Loucy (cell line): ENCODE measurements at regions not wholly inside any gene's neighbourhood (a gene's known extent, or its start where the extent isn't known, plus 50 kb on each side); places are given as distances from the start of the nearest gene placed in this dataset.

Experiments used
- H2AFZ ChIP-seq: fragments of 200-600 bp; sonication (generic); 2 replicates; pipeline ENCODE4 v1.6.0; 2016; ENCODE audit warnings: antibody characterized with exemption, mild to moderate bottlenecking, low read length, moderate library complexity
- H3F3A ChIP-seq: fragments of 200-600 bp; 2 replicates; pipeline ENCODE4 v1.6.0; 2016; ENCODE audit warnings: antibody characterized with exemption, low read depth, mild to moderate bottlenecking
- H3K27me3 ChIP-seq: fragments of 200-600 bp; sonication (generic); 2 replicates; pipeline ENCODE4 v1.6.1; 2014; ENCODE audit warnings: low read length, mild to moderate bottlenecking; ENCODE audit not compliant: insufficient read depth, poor library complexity, severe bottlenecking
- H3K36me3 ChIP-seq: fragments of 200-600 bp; sonication (generic); 2 replicates; pipeline ENCODE4 v1.6.1; 2016; ENCODE audit warnings: low read length; ENCODE audit not compliant: insufficient read depth
- H3K4me1 ChIP-seq: fragments of 200-600 bp; sonication (generic); 2 replicates; pipeline ENCODE4 v1.5.1; 2014; ENCODE audit warnings: low read length, mild to moderate bottlenecking; ENCODE audit not compliant: insufficient read depth, poor library complexity, severe bottlenecking
- H3K4me2 ChIP-seq: fragments of 200-600 bp; sonication (generic); 2 replicates; pipeline ENCODE4 v1.6.0; 2014; ENCODE audit warnings: antibody characterized with exemption, low read length, low read depth, mild to moderate bottlenecking; ENCODE audit not compliant: poor library complexity, severe bottlenecking
- H3K4me3 ChIP-seq: fragments of 200-600 bp; sonication (generic); 2 replicates; pipeline ENCODE4 v1.5.1; 2014; ENCODE audit warnings: low read length, mild to moderate bottlenecking, mixed read lengths; ENCODE audit not compliant: poor library complexity, severe bottlenecking
- H3K79me2 ChIP-seq: fragments of 200-600 bp; sonication (generic); 2 replicates; pipeline ENCODE4 v1.6.1; 2014; ENCODE audit warnings: low read length; ENCODE audit not compliant: insufficient read depth
- H3K9ac ChIP-seq: fragments of 200-600 bp; sonication (generic); 2 replicates; pipeline ENCODE4 v1.6.0; 2014; ENCODE audit warnings: mild to moderate bottlenecking, low read depth, low read length, moderate library complexity; ENCODE audit not compliant: poor library complexity, severe bottlenecking
- H3K9me2 ChIP-seq: fragments of 200-600 bp; sonication (generic); replicated peaks from 2 replicates; pipeline ENCODE4 v1.6.1; 2016; ENCODE audit warnings: low read depth, low read length, mixed read lengths
- H3K9me3 ChIP-seq: fragments of 200-600 bp; sonication (generic); 2 replicates; pipeline ENCODE4 v1.6.1; 2014; ENCODE audit warnings: mild to moderate bottlenecking, antibody characterized with exemption, low read length, low read depth; ENCODE audit not compliant: insufficient read depth
- H4K20me1 ChIP-seq: fragments of 200-600 bp; sonication (generic); 2 replicates; pipeline ENCODE4 v1.6.0; 2014; ENCODE audit warnings: antibody characterized with exemption, low read length, mild to moderate bottlenecking; ENCODE audit not compliant: insufficient read depth, poor library complexity, severe bottlenecking
- CTCF ChIP-seq: fragments of 200-600 bp; sonication (generic); conservative IDR thresholded peaks from 2 replicates; pipeline ENCODE4 v1.5.1; 2014; ENCODE audit warnings: mild to moderate bottlenecking, antibody characterized with exemption, low read length
- EZH2phosphoT487 ChIP-seq: fragments of 200-600 bp; IDR thresholded peaks from 2 replicates; pipeline ENCODE4 v1.6.1; 2018; ENCODE audit warnings: antibody characterized with exemption, mild to moderate bottlenecking, moderate library complexity, borderline replicate concordance

GRCh38 chr3:59522550-59522949, 472.7 kb upstream of the CFAP20DC start:
- no peaks in the 10 kb centered on the region for H3K27me3 ChIP-seq
- no peak overlapping the region for H3K9ac ChIP-seq
- no peak overlapping the region for H3K4me3 ChIP-seq
- no peak overlapping the region for H2AFZ ChIP-seq
- no peaks in the 10 kb centered on the region for H3F3A ChIP-seq
- no peaks in the 10 kb centered on the region for H3K79me2 ChIP-seq
- H3K4me1 ChIP-seq, result peaks cover 2% of the 10 kb centered on the region
- H3K4me2 ChIP-seq, result no peak overlapping the region
- no peaks in the 10 kb centered on the region for H3K9me2 ChIP-seq
- H3K9me3 ChIP-seq, result no peaks in the 10 kb centered on the region
- TF ChIP-seq CTCF, result no peak
- no peak for TF ChIP-seq EZH2phosphoT487
- no peaks in the 10 kb centered on the region for H3K36me3 ChIP-seq
- H4K20me1 ChIP-seq, result no peaks in the 10 kb centered on the region

- Histone ChIP-seq H3K9me2 (no peaks in the 10 kb centered on the region), H2AFZ (no peak overlapping the region), H3K9ac (no peak overlapping the region), H3K36me3 (no peaks in the 10 kb centered on the region), H3K4me2 (no peak overlapping the region), H3K79me2 (no peaks in the 10 kb centered on the region), H3K9me3 (no peaks in the 10 kb centered on the region), H3K4me1 (peaks cover 33% of the 10 kb centered on the region), H4K20me1 (no peaks in the 10 kb centered on the region), H3K4me3 (no peak overlapping the region), H3F3A (no peaks in the 10 kb centered on the region), H3K27me3 (no peaks in the 10 kb centered on the region)
- TF ChIP-seq EZH2phosphoT487 (no peak), CTCF (no peak)
These were observed 469.3 kb upstream of the CFAP20DC start for GRCh38 chr3:59519094-59519493.

- H3K27me3 ChIP-seq, result no peaks in the 10 kb centered on the region
- H3K9ac ChIP-seq, result no peak overlapping the region
- no peak overlapping the region for H2AFZ ChIP-seq
- no peaks in the 10 kb centered on the region for H3F3A ChIP-seq
- no peaks in the 10 kb centered on the region for H3K36me3 ChIP-seq
- H4K20me1 ChIP-seq, result no peaks in the 10 kb centered on the region
- H3K4me3 ChIP-seq, result no peak overlapping the region
- TF ChIP-seq EZH2phosphoT487 (no peak), CTCF (no peak)
- no peak overlapping the region for H3K4me2 ChIP-seq
- H3K9me3 ChIP-seq, result no peaks in the 10 kb centered on the region
- peaks cover 33% of the 10 kb centered on the region for H3K4me1 ChIP-seq
- H3K9me2 ChIP-seq, result no peaks in the 10 kb centered on the region
- H3K79me2 ChIP-seq, result no peaks in the 10 kb centered on the region
These were observed 468.6 kb upstream of the CFAP20DC start for GRCh38 chr3:59518283-59519055.
